HFF-Myc (cell line): ENCODE measurements at regions not wholly inside any gene's neighbourhood (a gene's known extent, or its start where the extent isn't known, plus 50 kb on each side); places are given as distances from the start of the nearest gene placed in this dataset.
A peak's percentile ranks its signal among the peaks of the same experiment; 100 is the strongest.

Experiments used
- DNase-seq: peaks from one replicate; pipeline ENCODE4 v3.0.0-alpha.2; 2011; ENCODE audit warnings: low read depth; ENCODE audit errors: extremely low read depth
- H3K4me3 ChIP-seq: replicated peaks from 2 replicates; pipeline ENCODE4 v1.5.1; 2011; ENCODE audit warnings: low read depth, mild to moderate bottlenecking, control low read depth, low read length
- CTCF ChIP-seq: IDR thresholded peaks from 2 replicates; pipeline ENCODE4 v1.5.1; 2012; ENCODE audit warnings: mild to moderate bottlenecking, low read depth, low read length, control low read depth; ENCODE audit errors: missing control alignments

- H3K4me3 ChIP-seq = no peak overlapping the region
- TF ChIP-seq CTCF = no peak
- DNase-seq = no peak
These were observed 185.8 kb upstream of the POU2AF2 start for GRCh38 chr11:111059726-111060125.

- no peak overlapping the region for H3K4me3 ChIP-seq
- TF ChIP-seq CTCF = no peak
- DNase-seq = no peak
These were observed 196.4 kb upstream of the POU2AF2 start for GRCh38 chr11:111049131-111049530.

- DNase-seq = no peak
- no peak for TF ChIP-seq CTCF
- no peak overlapping the region for H3K4me3 ChIP-seq
These were observed 198.2 kb upstream of the POU2AF2 start for GRCh38 chr11:111047374-111047773.

- no peak overlapping the region for H3K4me3 ChIP-seq
- DNase-seq = peak; percentile 9
- TF ChIP-seq CTCF = no peak
These were observed 199.2 kb upstream of the POU2AF2 start for GRCh38 chr11:111046291-111046690.

- no peak overlapping the region for H3K4me3 ChIP-seq
- DNase-seq = no peak
- TF ChIP-seq CTCF = no peak
These were observed 199.7 kb upstream of the POU2AF2 start for GRCh38 chr11:111045874-111046273.

GRCh38 chr11:111045407-111045803 lies 200.1 kb upstream of the POU2AF2 start:
- no peak overlapping the region for H3K4me3 ChIP-seq
- TF ChIP-seq CTCF = no peak
- no peak for DNase-seq

GRCh38 chr11:111044751-111045406 lies 200.6 kb upstream of the POU2AF2 start:
- no peak for DNase-seq
- no peak overlapping the region for H3K4me3 ChIP-seq
- no peak for TF ChIP-seq CTCF
